GM21529 (cell line): ENCODE measurements at regions not wholly inside any gene's neighbourhood (a gene's known extent, or its start where the extent isn't known, plus 50 kb on each side); places are given as distances from the start of the nearest gene placed in this dataset.

ENCODE experiments used
- ATAC-seq: cut with Tn5 transposase; IDR thresholded peaks from one replicate; pipeline ENCODE4 v1.9.1; 2021; ENCODE audit not compliant: unreplicated experiment

- no peak for ATAC-seq
Observed at GRCh38 chr2:220991972-220992371, 580.1 kb downstream of the EPHA4 start.

GRCh38 chr2:220994846-220995245 lies 577.3 kb downstream of the EPHA4 start:
- ATAC-seq = no peak

GRCh38 chr2:220995581-220995980 lies 576.5 kb downstream of the EPHA4 start:
- no peak for ATAC-seq

GRCh38 chr2:220998156-220998555 lies 573.9 kb downstream of the EPHA4 start:
- no peak for ATAC-seq

GRCh38 chr2:220999356-220999755 lies 572.7 kb downstream of the EPHA4 start:
- no peak for ATAC-seq

GRCh38 chr2:221001381-221001801 lies 570.7 kb downstream of the EPHA4 start:
- ATAC-seq = no peak

- ATAC-seq = no peak
Observed at GRCh38 chr2:221002101-221002685, 569.9 kb downstream of the EPHA4 start.

GRCh38 chr2:221005338-221005737 lies 566.8 kb downstream of the EPHA4 start:
- ATAC-seq = no peak

- ATAC-seq = no peak
Observed at GRCh38 chr2:221006084-221006483, 566.0 kb downstream of the EPHA4 start.

GRCh38 chr2:221016551-221016950 lies 555.6 kb downstream of the EPHA4 start:
- ATAC-seq = no peak

GRCh38 chr2:221018262-221018661 lies 553.8 kb downstream of the EPHA4 start:
- ATAC-seq = no peak

- ATAC-seq = no peak
Observed at GRCh38 chr2:221019668-221020067, 552.4 kb downstream of the EPHA4 start.

GRCh38 chr2:221022554-221022953 lies 549.5 kb downstream of the EPHA4 start:
- ATAC-seq = no peak

- ATAC-seq = no peak
Observed at GRCh38 chr2:221025398-221025797, 546.7 kb downstream of the EPHA4 start.

GRCh38 chr2:221034026-221034701 lies 537.9 kb downstream of the EPHA4 start:
- ATAC-seq = no peak

GRCh38 chr2:221034973-221035372 lies 537.1 kb downstream of the EPHA4 start:
- ATAC-seq = no peak

- no peak for ATAC-seq
Observed at GRCh38 chr2:221042926-221043325, 529.2 kb downstream of the EPHA4 start.

GRCh38 chr2:221044781-221045180 lies 527.3 kb downstream of the EPHA4 start:
- ATAC-seq = no peak

- peak; percentile 63 for ATAC-seq
Observed at GRCh38 chr2:221050020-221050795, 521.9 kb downstream of the EPHA4 start.

GRCh38 chr2:221051162-221051561 lies 520.9 kb downstream of the EPHA4 start:
- ATAC-seq = no peak

GRCh38 chr2:221060376-221060775 lies 511.7 kb downstream of the EPHA4 start:
- no peak for ATAC-seq

GRCh38 chr2:221063568-221063967 lies 508.5 kb downstream of the EPHA4 start:
- ATAC-seq = no peak
